ENCODE measurements at regions not wholly inside any gene's neighbourhood (a gene's known extent, or its start where the extent isn't known, plus 50 kb on each side); places are given as distances from the start of the nearest gene placed in this dataset.

DNA sequence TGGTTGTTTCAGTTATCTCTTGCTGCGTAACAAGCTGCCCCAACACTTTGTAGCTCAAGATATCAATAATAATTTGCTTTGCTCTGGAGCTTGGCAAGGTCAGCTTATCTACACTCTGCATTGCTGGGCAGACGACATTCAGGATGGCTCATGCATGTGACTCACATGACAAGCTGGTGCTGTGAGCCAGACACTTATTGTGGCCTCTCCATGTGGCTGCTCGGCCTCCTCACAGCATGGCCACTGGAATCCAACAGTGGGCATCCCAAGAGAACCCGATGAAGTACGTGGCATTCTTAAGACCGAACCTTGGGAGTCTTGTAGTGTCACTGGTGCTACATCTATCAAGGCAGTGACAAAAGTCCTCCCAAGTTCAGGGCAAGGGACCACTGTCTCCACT lies 94.2 kb upstream of the MVB12B start:
- Mint-ChIP-seq H3K27ac (no peak overlapping the region), H3K9me3 (no peaks in the 10 kb centered on the region), H3K4me3 (no peak overlapping the region), H3K4me1 (peaks cover 4% of the 10 kb centered on the region), H3K36me3 (no peaks in the 10 kb centered on the region), H3K27me3 (peaks cover 17% of the 10 kb centered on the region)
- ATAC-seq (ENCODE audit: low read depth) (no peak), DNase-seq (ENCODE audit: low spot score in 2 of 2) (no peak)

DNA sequence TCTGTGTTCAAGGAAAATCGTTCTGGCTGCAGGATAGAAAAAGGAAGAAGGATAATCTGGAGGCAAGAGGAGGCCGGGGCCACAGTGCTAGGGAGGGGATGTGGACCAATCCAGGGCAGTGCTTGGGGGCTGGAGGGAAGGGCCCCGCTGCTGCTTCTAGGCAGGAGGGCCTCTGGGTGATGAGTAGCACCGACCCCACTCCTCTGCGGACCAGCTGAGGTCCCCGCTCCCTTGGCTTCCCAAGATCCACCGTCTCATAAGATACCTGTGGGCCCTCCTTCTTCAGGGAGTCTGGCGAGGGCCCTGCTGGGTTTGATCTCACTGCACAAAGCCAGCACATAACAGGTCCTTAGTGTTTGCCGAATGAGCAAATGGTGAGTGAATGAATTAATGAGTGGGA lies 93.5 kb upstream of the MVB12B start:
- peaks cover 4% of the 10 kb centered on the region for H3K4me1 Mint-ChIP-seq
- no peak overlapping the region for H3K27ac Mint-ChIP-seq
- no peak overlapping the region for H3K4me3 Mint-ChIP-seq
- DNase-seq (ENCODE audit: low spot score in 2 of 2) = no peak
- H3K27me3 Mint-ChIP-seq = peaks cover 15% of the 10 kb centered on the region
- no peak for ATAC-seq (ENCODE audit: low read depth)
- H3K36me3 Mint-ChIP-seq = no peaks in the 10 kb centered on the region
- no peaks in the 10 kb centered on the region for H3K9me3 Mint-ChIP-seq

DNA sequence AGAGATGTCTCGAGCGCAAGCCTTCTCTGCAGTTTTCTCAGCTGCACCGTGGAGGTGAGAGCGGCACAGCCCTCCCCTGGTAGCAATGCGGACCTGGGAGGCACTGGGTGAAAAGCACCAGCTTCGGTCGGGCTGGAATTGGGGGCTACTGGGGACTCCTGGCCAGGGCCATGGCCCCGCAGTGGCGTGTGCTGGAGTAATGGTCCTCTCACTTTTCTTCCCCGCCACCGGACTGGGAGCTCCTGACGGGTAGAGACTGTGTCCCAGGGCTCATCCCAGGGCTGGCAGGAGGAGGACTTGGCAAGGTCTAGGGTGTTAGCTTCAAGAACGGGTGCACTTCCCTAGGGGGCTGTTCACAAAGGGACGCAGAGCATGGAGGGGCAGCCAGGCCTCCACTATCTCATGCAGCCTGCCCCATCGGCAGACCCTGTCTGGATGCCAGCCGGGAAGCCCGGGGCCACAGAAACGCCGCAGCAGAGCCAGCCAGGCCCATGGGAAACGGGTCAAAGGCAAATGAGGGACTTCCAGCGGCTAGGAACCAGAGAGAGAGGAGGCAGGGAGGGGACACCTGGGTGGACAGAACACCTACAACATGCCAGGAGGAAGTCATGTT lies 92.6 kb upstream of the MVB12B start:
- H3K4me3 Mint-ChIP-seq = no peak overlapping the region
- no peaks in the 10 kb centered on the region for H3K36me3 Mint-ChIP-seq

DNA sequence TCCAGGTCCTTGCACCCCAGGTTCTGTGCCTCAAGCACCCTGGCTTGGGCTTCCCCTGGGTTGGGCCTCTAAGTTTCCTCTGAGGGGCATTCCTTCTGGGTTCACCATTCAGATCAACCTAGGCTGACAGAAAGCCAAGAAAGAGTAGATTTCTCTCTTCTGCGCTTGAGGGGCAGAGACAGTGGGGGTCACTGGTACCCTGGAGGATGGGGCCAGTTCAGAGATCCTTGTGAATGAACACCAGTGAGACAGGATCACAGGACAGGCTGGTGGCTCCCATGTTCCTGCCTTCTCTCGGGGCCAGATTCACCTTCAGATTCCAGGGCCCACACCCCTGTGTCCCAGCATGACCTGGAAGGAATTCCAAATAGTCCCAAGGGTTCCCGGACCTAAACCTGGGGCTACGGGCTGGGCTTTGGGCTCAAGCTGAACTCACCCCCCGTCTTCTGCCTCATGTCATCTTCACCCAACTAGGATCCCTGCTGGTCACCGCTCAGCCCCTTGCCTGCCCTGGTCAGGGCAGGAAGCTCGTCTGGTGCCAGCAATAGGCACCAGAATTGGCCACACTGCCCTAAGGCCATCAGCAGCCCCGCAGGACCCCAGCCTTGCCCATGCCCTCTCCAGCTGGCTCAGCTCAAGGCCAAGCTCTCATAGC lies 91.8 kb upstream of the MVB12B start:
- Mint-ChIP-seq H3K27ac (no peak overlapping the region), H3K4me3 (no peak overlapping the region), H3K36me3 (no peaks in the 10 kb centered on the region), H3K27me3 (peaks cover 12% of the 10 kb centered on the region), H3K4me1 (peaks cover 3% of the 10 kb centered on the region), H3K9me3 (peaks cover 4% of the 10 kb centered on the region)
- ATAC-seq (ENCODE audit: low read depth) (no peak), DNase-seq (ENCODE audit: low spot score in 2 of 2) (no peak)

More for the DNA sequence above, 92.6 kb upstream of the MVB12B start:
- ATAC-seq (ENCODE audit: low read depth) (no peak), DNase-seq (ENCODE audit: low spot score in 2 of 2) (no peak)
- H3K27ac Mint-ChIP-seq = no peak overlapping the region
- peaks cover 2% of the 10 kb centered on the region for H3K9me3 Mint-ChIP-seq
- H3K4me1 Mint-ChIP-seq = no peaks in the 10 kb centered on the region
- peaks cover 12% of the 10 kb centered on the region for H3K27me3 Mint-ChIP-seq

DNA sequence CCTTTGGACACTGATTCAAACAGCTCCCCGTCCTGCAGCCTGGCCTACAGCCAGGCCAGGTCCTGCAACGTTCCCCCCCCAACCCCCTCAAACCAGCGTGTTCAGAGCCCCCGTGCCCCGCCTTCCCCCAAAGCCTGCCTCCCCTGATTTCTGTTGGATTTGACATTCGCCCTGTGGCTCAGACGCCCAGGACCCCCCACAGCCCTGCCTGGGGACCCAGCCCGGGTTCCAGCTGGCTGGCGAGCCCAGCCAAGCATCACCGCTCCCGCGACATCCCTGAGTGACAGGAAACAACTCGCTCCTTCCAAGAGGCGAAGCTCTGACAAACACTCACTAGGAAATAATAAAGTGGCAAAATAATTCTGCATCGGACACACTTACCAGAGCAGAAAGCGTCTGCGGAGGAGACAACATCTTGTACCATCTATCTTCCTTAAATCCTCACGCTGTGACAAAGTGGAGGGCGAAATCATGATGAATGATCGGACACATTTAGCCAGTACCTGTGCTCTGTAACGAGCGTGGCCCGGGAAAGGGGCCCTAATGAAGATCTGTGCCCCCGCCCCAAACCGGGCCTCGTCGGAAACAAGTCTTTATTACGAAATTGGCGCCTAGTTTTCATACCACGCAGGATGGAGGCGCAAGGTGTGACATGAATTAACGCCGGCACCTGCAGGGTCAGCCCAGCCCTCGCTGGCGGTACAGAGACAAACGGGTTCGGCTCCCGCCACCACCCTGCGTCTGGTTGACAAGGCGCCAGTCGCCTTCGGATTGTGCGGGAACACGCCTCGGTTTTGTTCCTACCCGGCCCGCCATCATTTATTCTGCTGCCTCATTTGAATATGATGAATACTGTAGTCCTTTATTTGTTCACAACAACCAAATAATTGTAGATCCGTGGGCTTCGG lies 91.0 kb upstream of the MVB12B start:
- H3K4me1 Mint-ChIP-seq = peaks cover 3% of the 10 kb centered on the region
- peaks cover 8% of the 10 kb centered on the region for H3K9me3 Mint-ChIP-seq
- ATAC-seq (ENCODE audit: low read depth) (no peak), DNase-seq (ENCODE audit: low spot score in 2 of 2) (no peak)
- no peaks in the 10 kb centered on the region for H3K36me3 Mint-ChIP-seq
- peaks cover 12% of the 10 kb centered on the region for H3K27me3 Mint-ChIP-seq
- H3K27ac Mint-ChIP-seq = no peak overlapping the region
- no peak overlapping the region for H3K4me3 Mint-ChIP-seq

DNA sequence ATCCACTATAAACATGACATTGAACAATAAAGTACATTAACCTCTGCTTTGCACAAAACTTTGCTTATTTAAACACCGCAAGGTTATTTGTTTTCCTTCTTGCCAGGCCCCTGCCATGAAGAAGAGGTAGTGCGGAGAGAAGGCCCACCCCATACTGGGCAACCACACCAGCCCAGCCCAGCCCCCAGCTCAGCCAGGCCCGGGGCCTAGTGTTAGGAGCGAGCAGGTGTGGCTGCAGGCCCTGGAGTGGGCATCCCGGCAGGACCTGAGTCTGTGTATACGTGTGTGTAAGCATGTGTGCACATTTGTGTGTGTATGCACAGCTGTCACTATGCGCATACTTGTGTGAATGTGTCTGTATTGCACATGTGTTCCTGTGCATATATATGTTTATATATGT lies 90.4 kb upstream of the MVB12B start:
- peaks cover 9% of the 10 kb centered on the region for H3K4me1 Mint-ChIP-seq
- no peak overlapping the region for H3K4me3 Mint-ChIP-seq
- H3K27me3 Mint-ChIP-seq = peaks cover 12% of the 10 kb centered on the region
- no peaks in the 10 kb centered on the region for H3K36me3 Mint-ChIP-seq
- peaks cover 9% of the 10 kb centered on the region for H3K9me3 Mint-ChIP-seq
- no peak for DNase-seq (ENCODE audit: low spot score in 2 of 2)
- ATAC-seq (ENCODE audit: low read depth) = no peak
- no peak overlapping the region for H3K27ac Mint-ChIP-seq

DNA sequence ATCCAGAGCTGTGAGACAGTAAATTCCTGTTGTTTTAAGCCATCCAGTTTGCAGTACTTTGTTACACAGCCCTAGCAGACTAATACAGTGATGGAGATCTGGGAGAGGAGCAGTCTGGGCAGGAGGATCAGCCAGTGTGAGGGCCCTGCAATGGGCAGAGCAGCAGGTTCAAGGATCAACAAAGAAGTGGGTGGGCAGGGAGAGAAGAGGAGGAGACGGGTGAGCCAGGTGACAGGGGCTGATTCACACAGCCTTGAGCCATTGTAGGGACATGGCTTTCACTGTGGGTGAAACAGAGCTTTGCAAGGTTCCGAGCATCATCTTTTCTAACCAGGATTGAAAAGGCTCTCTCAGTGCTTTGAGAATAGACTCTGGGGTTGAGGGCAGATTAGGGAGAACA lies 88.2 kb upstream of the MVB12B start:
- no peak overlapping the region for H3K4me3 Mint-ChIP-seq
- H3K27ac Mint-ChIP-seq = no peak overlapping the region
- no peak for DNase-seq (ENCODE audit: low spot score in 2 of 2)
- peaks cover 6% of the 10 kb centered on the region for H3K27me3 Mint-ChIP-seq
- H3K36me3 Mint-ChIP-seq = no peaks in the 10 kb centered on the region
- peaks cover 9% of the 10 kb centered on the region for H3K4me1 Mint-ChIP-seq
- ATAC-seq (ENCODE audit: low read depth) = no peak
- H3K9me3 Mint-ChIP-seq = peaks cover 12% of the 10 kb centered on the region

- peaks cover 1% of the 10 kb centered on the region for H3K36me3 Mint-ChIP-seq
- H3K27ac Mint-ChIP-seq = no peak overlapping the region
- no peak overlapping the region for H3K4me3 Mint-ChIP-seq
- peaks cover 14% of the 10 kb centered on the region for H3K9me3 Mint-ChIP-seq
- H3K4me1 Mint-ChIP-seq = peaks cover 9% of the 10 kb centered on the region
- no peak for DNase-seq (ENCODE audit: low spot score in 2 of 2)
- H3K27me3 Mint-ChIP-seq = peaks cover 5% of the 10 kb centered on the region
- ATAC-seq (ENCODE audit: low read depth) = no peak
Measured at GRCh38 chr9:126239515-126239914, 87.1 kb upstream of the MVB12B start.

DNA sequence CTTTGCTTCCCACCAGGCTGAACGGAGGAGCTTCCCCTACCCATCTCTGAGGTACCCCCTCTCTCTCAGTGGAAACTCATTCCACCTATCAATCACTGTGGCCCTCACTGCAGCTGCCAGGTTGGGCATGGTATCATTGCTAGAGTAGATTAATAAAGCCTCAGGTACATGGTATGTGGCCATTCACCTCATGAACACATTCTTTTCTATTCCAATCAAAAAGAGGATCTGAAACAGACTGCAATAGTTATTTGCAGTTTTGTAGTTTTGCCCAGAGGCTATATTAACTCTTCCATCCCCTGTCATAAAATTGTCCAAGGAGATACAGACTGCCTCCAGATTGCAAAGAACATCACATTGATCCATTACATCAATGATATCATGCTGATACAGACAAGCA lies 85.8 kb upstream of the MVB12B start:
- Mint-ChIP-seq H3K36me3 (peaks cover 7% of the 10 kb centered on the region), H3K4me1 (peaks cover 9% of the 10 kb centered on the region), H3K27me3 (peaks cover 10% of the 10 kb centered on the region), H3K4me3 (no peak overlapping the region), H3K9me3 (peaks cover 21% of the 10 kb centered on the region), H3K27ac (no peak overlapping the region)
- DNase-seq (ENCODE audit: low spot score in 2 of 2) = no peak
- peak; percentile 41 for ATAC-seq (ENCODE audit: low read depth)

GRCh38 chr9:126248680-126249079 lies 77.9 kb upstream of the MVB12B start:
- H3K9me3 Mint-ChIP-seq = peaks cover 15% of the 10 kb centered on the region
- no peak overlapping the region for H3K4me3 Mint-ChIP-seq
- ATAC-seq (ENCODE audit: low read depth) (no peak), DNase-seq (ENCODE audit: low spot score in 2 of 2) (no peak)
- peaks cover 14% of the 10 kb centered on the region for H3K27me3 Mint-ChIP-seq
- peaks cover 12% of the 10 kb centered on the region for H3K36me3 Mint-ChIP-seq
- H3K27ac Mint-ChIP-seq = no peak overlapping the region
- no peaks in the 10 kb centered on the region for H3K4me1 Mint-ChIP-seq

DNA sequence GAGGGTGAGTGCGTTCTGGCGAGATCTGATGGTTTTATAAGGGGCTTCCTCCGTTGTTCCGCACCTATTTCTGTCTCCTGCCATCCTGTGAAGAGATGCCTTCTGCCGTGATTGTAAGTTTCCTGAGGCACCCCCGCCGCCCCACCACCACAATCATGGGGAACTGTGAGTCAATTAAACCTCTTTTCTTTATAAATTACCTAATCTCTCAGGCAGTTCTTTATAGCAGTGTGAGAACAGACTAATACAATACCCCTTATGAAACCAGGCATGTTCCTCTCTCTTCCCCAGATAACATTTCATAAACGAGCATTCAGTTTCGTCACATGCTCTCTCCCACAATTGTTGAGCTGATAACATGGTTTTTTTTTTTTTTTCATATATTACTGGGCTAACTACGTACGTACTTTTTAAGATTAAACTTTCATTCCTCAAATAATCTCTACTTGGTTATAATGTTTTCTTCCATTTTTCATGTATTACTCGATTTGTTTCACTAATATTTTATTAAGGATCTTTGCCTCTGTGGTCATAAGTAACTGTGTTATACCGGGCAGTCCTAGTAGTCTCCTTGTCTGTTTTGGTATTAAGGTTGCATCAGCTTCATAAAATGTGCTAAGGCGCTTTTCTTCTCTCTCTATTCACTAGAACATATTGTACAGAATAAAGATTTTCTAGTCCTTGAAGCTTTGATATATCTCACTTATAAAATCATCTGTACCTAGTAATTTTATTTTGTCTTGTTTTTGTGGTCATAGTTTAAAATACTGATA lies 64.9 kb upstream of the MVB12B start:
- no peak overlapping the region for H3K4me3 Mint-ChIP-seq
- peaks cover 14% of the 10 kb centered on the region for H3K27me3 Mint-ChIP-seq
- H3K36me3 Mint-ChIP-seq = peaks cover 5% of the 10 kb centered on the region
- H3K9me3 Mint-ChIP-seq = peaks cover 6% of the 10 kb centered on the region
- no peak for ATAC-seq (ENCODE audit: low read depth)
- no peak for DNase-seq (ENCODE audit: low spot score in 2 of 2)
- peaks cover 5% of the 10 kb centered on the region for H3K4me1 Mint-ChIP-seq
- H3K27ac Mint-ChIP-seq = no peak overlapping the region

- DNase-seq (ENCODE audit: low spot score in 2 of 2) = no peak
- H3K27me3 Mint-ChIP-seq = peaks cover 13% of the 10 kb centered on the region
- H3K9me3 Mint-ChIP-seq = peaks cover 6% of the 10 kb centered on the region
- no peak overlapping the region for H3K4me3 Mint-ChIP-seq
- peaks cover 5% of the 10 kb centered on the region for H3K4me1 Mint-ChIP-seq
- H3K36me3 Mint-ChIP-seq = peaks cover 5% of the 10 kb centered on the region
- no peak overlapping the region for H3K27ac Mint-ChIP-seq
- ATAC-seq (ENCODE audit: low read depth) = no peak
Measured at GRCh38 chr9:126262738-126263137, 63.9 kb upstream of the MVB12B start.

- H3K4me3 Mint-ChIP-seq = no peak overlapping the region
- no peak for ATAC-seq (ENCODE audit: low read depth)
- no peak for DNase-seq (ENCODE audit: low spot score in 2 of 2)
- no peaks in the 10 kb centered on the region for H3K4me1 Mint-ChIP-seq
- H3K9me3 Mint-ChIP-seq = peaks cover 11% of the 10 kb centered on the region
- no peak overlapping the region for H3K27ac Mint-ChIP-seq
- H3K36me3 Mint-ChIP-seq = peaks cover 2% of the 10 kb centered on the region
- H3K27me3 Mint-ChIP-seq = peaks cover 12% of the 10 kb centered on the region
Measured at GRCh38 chr9:126270556-126270955, 56.1 kb upstream of the MVB12B start.

Measured in memory B cell (primary cell).